ENCODE measurements at regions not wholly inside any gene's neighbourhood (a gene's known extent, or its start where the extent isn't known, plus 50 kb on each side); places are given as distances from the start of the nearest gene placed in this dataset.

- TF ChIP-seq CTCF (optimal IDR thresholded peaks at IDR 0.05 in 1 of 3, IDR thresholded peaks at IDR 0.05 in 1 of 3, conservative IDR thresholded peaks at IDR 0.05 in 1 of 3; ENCODE audit: extremely low read depth in 1 of 3, insufficient read depth in 2 of 3, low read length in 3 of 3), result no peak
- no peak for TF ChIP-seq EZH2 (IDR thresholded peaks at IDR 0.05; ENCODE audit: low read length)
Observed at GRCh38 chr21:14600569-14601297, 54.6 kb upstream of the SAMSN1 start.
